GM18907 (cell line): ENCODE measurements at regions not wholly inside any gene's neighbourhood (a gene's known extent, or its start where the extent isn't known, plus 50 kb on each side); places are given as distances from the start of the nearest gene placed in this dataset.
"Not testable (repeated sequence)": the region's sequence is repeated elsewhere in the genome, so short reads cannot be mapped to it uniquely, and the experiment has no call there.

Source experiments
- ATAC-seq: cut with Tn5 transposase; IDR thresholded peaks from one replicate; pipeline ENCODE4 v1.9.1; 2021; ENCODE audit warnings: mild to moderate bottlenecking, moderate library complexity; ENCODE audit not compliant: unreplicated experiment

- no peak for ATAC-seq
Measured at GRCh38 chr12:86530996-86531655, 274.9 kb upstream of the MGAT4C start.

GRCh38 chr12:86526060-86526595 is 269.9 kb upstream of the MGAT4C start:
- no peak for ATAC-seq

- no peak for ATAC-seq
Measured at GRCh38 chr12:86523844-86524243, 267.7 kb upstream of the MGAT4C start.

GRCh38 chr12:86521870-86522269 is 265.7 kb upstream of the MGAT4C start:
- ATAC-seq: no peak

- ATAC-seq: peak; percentile 22
Measured at GRCh38 chr12:86513226-86513625, 257.0 kb upstream of the MGAT4C start.

- ATAC-seq: no peak
Measured at GRCh38 chr12:86496595-86496994, 240.4 kb upstream of the MGAT4C start.

GRCh38 chr12:86484473-86484872 is 228.3 kb upstream of the MGAT4C start:
- ATAC-seq: no peak

- no peak for ATAC-seq
Measured at GRCh38 chr12:86473231-86473630, 217.0 kb upstream of the MGAT4C start.

GRCh38 chr12:86456776-86457175 is 200.6 kb upstream of the MGAT4C start:
- ATAC-seq: no peak

- no peak for ATAC-seq
Measured at GRCh38 chr12:86456241-86456640, 200.1 kb upstream of the MGAT4C start.

- no peak for ATAC-seq
Measured at GRCh38 chr12:86445356-86445755, 189.2 kb upstream of the MGAT4C start.

GRCh38 chr12:86435053-86435452 is 178.9 kb upstream of the MGAT4C start:
- ATAC-seq: no peak

- ATAC-seq: no peak
Measured at GRCh38 chr12:86429824-86430223, 173.6 kb upstream of the MGAT4C start.

- no peak for ATAC-seq
Measured at GRCh38 chr12:86421333-86421732, 165.1 kb upstream of the MGAT4C start.

GRCh38 chr12:86414201-86414600 is 158.0 kb upstream of the MGAT4C start:
- no peak for ATAC-seq

GRCh38 chr12:86411710-86412109 is 155.5 kb upstream of the MGAT4C start:
- ATAC-seq: no peak

GRCh38 chr12:86407620-86408208 is 151.5 kb upstream of the MGAT4C start:
- ATAC-seq: no peak

- no peak for ATAC-seq
Measured at GRCh38 chr12:86389949-86390348, 133.8 kb upstream of the MGAT4C start.

- ATAC-seq: no peak
Measured at GRCh38 chr12:86387591-86388145, 131.5 kb upstream of the MGAT4C start.

- not testable (repeated sequence) for ATAC-seq
Measured at GRCh38 chr12:86383759-86384158, 127.6 kb upstream of the MGAT4C start.

- ATAC-seq: no peak
Measured at GRCh38 chr12:86379337-86379736, 123.1 kb upstream of the MGAT4C start.

GRCh38 chr12:86376052-86376451 is 119.9 kb upstream of the MGAT4C start:
- ATAC-seq: no peak
